Esophagus squamous epithelium (tissue), 4 donors: ENCODE measurements at regions not wholly inside any gene's neighbourhood (a gene's known extent, or its start where the extent isn't known, plus 50 kb on each side); places are given as distances from the start of the nearest gene placed in this dataset.

Experiments used
- POLR2A ChIP-seq, 4 donors: fragments of 450-650 bp; IDR thresholded peaks; one replicate each; pipeline ENCODE4 v1.6.1; 2017; ENCODE audit warnings: antibody characterized with exemption in 4 of 4, mild to moderate bottlenecking in 4 of 4, moderate library complexity in 3 of 4
- TF ChIP-seq, protein P1 (sequence below), 6 experiments: fragments of 450-650 bp in 4 of 6; fragments of 200-600 bp in 2 of 6; sonication (generic) in 2 of 6; IDR thresholded peaks; one replicate each; pipeline ENCODE4 v1.5.1; 2016 to 2019; ENCODE audit warnings: antibody characterized with exemption in 6 of 6, mild to moderate bottlenecking in 4 of 6, moderate library complexity in 4 of 6

DNA sequence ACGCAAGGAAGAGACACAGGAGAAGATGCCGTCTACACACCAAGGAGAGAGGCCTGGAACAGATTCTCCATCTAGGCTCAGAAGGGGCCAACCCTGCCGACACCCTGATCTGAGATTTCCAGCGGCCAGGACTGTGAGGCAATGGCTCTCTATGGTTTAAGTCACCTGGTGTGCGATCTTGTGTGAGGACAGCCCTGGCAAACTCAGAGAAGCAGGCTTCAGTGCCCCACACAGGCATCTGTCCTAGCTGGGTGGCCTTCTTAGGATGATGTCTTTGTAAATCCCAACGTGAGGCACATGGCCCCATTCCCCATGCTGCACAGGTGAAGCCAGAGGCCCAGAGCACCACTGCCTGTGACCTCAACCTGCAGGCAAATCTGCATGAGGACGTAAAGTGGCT is 87.6 kb upstream of the FRMD1 start:
- TF ChIP-seq, protein P1, sequence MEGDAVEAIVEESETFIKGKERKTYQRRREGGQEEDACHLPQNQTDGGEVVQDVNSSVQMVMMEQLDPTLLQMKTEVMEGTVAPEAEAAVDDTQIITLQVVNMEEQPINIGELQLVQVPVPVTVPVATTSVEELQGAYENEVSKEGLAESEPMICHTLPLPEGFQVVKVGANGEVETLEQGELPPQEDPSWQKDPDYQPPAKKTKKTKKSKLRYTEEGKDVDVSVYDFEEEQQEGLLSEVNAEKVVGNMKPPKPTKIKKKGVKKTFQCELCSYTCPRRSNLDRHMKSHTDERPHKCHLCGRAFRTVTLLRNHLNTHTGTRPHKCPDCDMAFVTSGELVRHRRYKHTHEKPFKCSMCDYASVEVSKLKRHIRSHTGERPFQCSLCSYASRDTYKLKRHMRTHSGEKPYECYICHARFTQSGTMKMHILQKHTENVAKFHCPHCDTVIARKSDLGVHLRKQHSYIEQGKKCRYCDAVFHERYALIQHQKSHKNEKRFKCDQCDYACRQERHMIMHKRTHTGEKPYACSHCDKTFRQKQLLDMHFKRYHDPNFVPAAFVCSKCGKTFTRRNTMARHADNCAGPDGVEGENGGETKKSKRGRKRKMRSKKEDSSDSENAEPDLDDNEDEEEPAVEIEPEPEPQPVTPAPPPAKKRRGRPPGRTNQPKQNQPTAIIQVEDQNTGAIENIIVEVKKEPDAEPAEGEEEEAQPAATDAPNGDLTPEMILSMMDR (IDR thresholded peaks at IDR 0.05) = no peak
- no peak for TF ChIP-seq POLR2A (IDR thresholded peaks at IDR 0.05)
